Caki2 (cell line): ENCODE measurements at regions not wholly inside any gene's neighbourhood (a gene's known extent, or its start where the extent isn't known, plus 50 kb on each side); places are given as distances from the start of the nearest gene placed in this dataset.

Experiments used
- DNase-seq: peaks from one replicate; pipeline ENCODE4 v3.0.0-alpha.2; 2015; ENCODE audit warnings: low read depth
- in situ Hi-C: cut with HindIII; loops from 2 replicates; pipeline ENCODE4 v1.10.0; 2016; ENCODE audit warnings: low sequenced_read_pairs, low pct_unique_long_range_greater_than_20kb, mixed read lengths

DNA sequence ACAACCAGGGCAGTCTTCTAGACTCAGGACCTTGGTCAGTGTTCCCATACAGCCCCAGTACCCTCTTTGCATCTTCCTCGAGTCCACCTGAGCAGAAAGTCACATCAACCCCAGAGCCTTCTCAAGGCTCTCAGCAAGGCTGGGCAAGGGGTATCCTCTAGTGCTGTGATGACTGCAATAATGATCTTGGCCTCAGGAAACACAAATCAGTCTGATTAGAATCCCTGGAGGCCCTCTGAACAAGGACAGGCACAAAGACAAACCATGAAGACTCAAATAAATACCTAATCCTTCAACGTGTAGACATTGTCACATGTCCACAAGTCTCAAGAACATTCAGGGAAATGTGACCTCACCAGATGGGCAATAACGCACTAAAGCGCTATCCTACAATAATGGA lies 468.2 kb downstream of the TBC1D4 start:
- in situ Hi-C loops, result no loop called here
- DNase-seq, result no peak

DNA sequence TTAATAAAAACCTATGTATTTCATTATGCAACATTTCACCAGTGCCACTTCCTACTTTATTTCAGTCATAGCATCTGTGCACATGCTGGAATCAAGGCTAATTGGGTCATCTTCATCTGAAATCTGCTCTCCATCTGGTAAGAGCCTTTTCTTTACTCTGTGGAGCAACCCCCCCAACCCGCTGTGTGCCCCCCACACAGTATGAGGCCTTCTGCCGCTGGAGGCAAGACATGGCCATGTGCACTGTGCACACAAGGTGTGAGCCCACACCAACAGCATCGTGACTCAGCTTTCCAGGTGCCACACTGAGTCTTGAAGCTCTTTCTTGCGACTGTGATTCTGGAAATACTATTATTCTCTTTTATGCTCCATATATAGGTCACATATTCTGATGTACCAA lies 471.0 kb downstream of the TBC1D4 start:
- no peak for DNase-seq
- in situ Hi-C loops, result no loop called here

DNA sequence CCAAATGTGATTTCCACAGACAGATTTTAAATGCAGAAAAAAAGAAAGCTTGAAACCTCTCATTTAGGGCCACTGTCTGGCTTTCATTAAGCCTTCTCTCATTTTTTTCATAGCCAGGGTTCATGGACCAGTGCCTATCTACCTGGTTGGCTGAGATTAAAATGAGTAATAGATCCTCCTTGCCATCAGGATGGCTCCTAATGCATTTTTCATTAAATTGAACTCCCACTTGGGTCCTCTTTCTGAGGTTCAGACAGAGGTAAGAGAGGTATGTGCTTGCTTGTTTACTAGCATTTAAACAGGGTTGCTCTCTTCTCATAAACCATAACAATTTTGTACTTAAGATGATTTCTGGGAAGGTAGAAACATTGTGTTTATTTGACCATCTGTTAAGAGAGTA lies 473.0 kb downstream of the TBC1D4 start:
- no peak for DNase-seq

DNA sequence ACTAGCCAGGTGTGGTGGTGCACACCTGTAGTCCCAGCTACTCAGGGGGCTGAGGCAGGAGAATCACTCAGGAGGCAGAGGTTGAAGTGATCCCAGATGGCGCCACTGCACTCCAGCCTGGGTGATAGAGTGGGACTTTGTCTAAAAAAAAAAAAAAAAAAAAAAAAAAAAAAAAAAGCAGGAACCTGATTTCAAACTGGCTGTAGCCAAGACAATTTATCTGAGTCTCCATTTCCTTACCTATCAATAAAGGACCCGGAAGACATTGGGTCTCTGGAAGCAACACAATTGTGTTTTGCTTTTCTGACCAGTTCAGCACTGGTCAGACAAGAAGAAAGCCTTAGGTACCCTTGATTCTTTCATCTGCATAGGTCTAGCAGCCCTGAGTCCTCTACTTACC lies 491.0 kb downstream of the TBC1D4 start:
- no peak for DNase-seq
- in situ Hi-C loops, result no loop called here

More for the DNA sequence above, 473.0 kb downstream of the TBC1D4 start:
- in situ Hi-C loops, result no loop called here

DNA sequence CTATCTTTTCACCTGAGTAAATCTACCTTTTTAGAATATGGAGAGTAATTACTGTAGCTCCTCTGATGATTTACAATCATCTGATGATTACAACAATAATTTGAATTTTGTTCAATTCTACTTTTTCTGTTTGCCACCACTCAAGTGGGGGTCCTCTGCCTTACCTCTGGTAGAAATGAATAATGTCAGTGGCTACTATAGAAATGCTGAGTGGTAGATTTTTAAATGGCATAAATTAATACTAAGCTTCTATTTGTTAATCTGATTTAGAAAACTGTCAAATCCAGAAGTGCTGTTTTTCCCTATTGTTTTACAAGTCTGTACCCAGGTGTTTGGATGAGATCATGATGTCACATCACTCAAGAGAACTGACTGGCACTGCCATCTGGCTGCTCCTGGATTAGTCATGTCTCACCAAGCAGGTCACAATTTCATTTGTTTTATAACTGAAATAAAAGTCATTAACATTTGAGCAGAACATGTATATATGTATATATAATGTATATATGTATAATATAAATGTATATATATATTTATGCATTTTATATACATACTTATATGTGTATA lies 494.8 kb downstream of the TBC1D4 start:
- in situ Hi-C loops, result no loop called here
- no peak for DNase-seq

DNA sequence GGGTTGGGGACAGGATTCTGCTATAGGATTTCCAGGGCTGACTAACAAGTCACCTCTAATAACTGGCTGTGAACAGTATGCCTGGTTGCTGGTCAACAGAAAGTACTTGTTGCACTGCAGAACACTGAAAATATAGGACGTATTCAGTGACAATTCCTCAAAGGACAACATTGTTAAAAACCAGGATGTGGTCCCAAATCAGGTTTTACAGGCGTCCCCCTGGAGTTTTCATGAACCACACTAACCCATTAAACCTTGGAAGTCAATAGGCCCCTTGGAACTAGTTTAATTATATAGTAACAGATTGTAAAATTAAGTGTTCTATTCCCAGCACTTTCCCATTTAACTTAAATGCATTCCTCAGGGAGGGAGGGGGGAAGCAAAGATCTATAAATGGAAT lies 495.4 kb downstream of the TBC1D4 start:
- no peak for DNase-seq
- in situ Hi-C loops, result no loop called here

DNA sequence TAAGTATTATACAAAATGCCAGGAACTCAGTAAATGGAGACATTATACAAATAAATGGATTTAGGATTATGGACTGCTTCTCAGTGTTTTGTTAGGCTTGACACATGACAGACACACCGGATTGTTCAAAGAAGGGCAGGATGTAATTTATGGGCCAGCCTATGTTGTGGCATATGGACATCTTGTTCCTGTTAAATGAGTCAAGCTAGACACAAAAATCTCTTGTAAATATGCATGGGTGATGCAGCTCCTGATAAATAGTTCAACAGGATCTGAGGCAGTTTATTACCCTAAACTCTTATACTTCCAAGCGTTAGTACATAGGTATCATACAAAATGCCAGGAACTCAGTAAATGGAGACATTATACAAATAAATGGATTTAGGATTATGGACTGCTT lies 502.3 kb downstream of the TBC1D4 start:
- no peak for DNase-seq
- in situ Hi-C loops, result no loop called here

DNA sequence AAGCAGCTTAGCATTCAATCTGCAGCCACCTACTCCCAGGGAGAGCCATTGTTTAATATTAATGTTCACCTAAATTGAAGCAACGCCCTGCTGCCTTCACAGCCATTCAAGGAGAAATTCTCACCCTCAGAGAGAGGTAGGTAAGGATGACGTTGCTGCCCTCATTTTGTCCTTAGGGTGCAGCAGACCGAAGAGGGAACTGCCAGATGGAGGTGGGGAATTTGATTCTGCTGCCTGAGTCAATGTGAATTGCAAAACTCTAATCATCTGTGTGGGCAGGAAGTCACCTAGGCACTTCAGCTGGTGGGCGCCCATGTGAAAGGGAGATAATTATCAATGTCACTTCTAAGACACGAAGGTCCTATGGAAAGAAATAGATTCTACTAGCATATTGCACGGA lies 503.4 kb downstream of the TBC1D4 start:
- in situ Hi-C loops, result no loop called here
- DNase-seq, result peak; percentile 81

DNA sequence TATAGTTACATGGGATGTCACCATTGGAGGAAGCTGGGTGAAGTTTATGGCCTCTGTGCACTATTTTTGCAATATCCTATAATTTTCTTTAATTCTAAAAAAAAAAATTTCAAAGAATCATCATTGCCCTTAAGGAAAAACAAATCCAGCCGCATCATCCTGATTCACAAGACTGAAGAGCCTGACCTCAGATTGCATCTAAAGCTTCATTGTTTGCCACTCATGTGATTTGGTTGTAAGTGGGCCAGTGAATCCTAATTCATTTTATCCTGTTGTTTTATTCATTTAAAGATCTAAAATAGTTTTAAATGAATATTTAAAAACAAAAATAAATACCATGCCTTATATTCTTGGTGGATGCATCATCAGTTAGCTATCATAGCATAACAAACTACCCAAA lies 504.5 kb downstream of the TBC1D4 start:
- DNase-seq, result peak; percentile 15
- in situ Hi-C loops, result no loop called here

DNA sequence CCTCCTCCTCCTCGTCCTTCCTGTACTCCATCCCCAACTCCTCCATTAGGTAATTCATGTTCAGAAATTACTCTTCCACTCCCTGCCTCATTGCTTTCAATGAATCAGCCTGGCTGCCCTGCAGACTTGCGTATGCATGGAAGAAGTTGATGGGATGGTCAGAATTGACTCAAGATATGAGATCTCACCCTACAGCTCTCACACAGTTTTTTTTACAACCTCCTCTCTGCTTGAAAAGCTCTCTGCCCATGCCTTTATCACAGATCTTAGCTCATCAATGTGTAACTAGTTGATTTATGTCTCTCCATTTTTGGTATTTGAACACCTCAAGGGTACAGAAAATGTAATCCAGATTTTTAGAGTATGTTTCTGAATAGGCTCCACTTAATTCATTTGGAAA lies 506.9 kb downstream of the TBC1D4 start:
- peak; percentile 16 for DNase-seq
- in situ Hi-C loops, result no loop called here

DNA sequence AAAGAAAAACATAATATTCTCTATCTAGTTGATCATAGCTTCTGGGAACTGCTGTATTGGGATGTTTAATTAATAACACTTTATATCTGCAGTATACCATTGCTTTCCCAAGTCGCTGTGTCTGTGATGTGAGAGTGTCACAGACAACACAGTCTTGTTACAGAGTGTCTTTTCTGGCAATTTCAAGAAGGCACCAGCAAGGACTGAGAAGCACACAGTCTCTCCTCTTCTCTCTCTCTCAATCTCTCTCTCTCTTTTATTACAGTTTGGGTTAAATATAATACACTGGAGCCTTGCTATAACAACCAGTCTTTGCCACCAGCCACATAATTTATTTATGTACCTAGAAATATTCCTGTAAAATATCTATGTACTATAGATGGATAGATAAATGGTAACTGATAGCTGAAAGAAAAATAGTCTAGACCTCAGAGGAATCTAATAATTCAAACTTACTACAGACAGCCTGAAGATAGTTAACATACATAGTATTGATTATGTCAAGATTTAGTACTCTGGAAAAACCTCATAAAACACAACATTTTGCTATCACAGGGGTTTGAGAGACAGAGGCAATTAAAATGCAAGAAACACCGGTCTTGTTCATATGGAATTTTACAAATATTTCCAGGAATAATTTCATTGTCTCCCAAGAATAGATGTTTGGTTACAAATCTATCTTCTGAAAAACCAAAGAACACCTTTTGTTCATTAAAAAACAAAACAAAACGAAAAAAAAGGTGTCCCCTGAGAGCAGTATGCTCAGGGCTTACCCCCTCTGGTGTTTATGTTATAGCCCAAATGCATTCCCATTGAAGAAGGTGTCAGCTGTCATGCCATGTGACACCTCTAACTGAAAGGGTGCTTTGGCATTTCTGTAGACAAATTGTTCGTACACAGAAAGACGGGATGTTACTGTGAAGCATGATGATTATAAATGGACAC lies 507.8 kb downstream of the TBC1D4 start:
- in situ Hi-C loops, result no loop called here

DNA sequence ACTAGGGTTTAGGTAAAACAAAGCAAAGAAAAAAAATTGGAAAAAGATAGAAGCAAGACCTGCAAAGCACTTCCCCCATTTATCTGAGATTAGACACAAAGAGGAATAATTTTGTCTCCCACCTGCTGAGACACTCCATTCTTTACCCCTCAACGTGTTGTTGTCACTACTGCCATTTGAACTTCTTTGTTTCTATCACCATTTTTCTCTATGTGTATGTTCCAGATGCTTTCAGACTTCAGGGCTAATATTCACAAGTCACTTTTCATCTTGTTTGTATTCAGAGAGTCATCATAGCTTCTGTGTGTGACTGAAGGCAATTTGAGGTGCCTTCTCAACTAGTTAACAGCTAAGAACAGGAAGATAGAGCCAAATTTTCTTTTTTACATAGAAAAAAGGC lies 512.5 kb downstream of the TBC1D4 start:
- DNase-seq, result no peak
- in situ Hi-C loops, result no loop called here

More for the DNA sequence above, 507.8 kb downstream of the TBC1D4 start:
- no peak for DNase-seq

DNA sequence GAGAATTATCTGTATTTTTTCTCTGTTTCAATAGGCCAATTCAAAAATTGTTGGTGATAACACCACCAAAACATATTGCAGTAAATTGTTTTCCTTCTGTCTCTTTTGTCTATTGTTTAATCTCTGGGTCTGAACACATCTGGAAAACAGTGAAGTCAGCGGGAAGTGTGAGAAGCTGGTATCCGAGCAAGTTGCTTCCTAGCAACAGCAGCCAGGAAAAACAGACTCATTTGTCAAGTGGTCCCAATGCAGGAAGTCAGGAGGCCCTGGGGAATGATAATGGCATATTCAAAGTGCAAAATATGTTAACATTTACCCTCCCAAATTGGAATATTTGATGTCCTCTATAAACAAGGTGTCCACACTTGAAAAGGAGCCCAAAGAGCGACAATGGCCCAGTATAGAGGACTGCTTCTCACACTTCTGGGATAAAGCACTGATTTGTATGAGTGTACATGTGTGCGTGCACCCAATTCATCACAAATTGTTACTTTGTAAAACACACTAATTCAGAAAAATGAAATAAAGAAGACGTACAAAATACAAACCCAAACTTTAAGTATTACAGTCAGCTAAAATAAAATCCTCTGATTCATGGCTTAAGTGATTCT lies 515.0 kb downstream of the TBC1D4 start:
- in situ Hi-C loops, result no loop called here
- DNase-seq, result no peak

DNA sequence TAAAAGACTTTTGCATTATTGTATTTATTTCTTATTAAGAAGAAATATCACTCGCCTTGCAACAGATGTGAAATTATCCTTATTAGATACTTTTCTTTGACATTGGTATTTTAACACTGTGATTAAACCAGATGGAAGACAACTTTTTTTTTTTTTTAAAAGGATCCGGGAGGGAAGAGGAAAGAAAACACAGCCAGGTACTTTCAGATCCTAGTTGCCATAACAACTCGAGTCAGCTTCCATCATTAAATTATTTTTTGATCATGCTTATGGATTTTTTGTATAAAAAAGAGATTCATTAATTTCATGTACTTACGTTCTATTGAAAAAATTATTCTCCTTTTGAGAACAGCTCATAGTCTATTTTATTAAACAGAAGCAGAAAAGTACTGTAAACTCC lies 515.7 kb downstream of the TBC1D4 start:
- DNase-seq, result no peak
- in situ Hi-C loops, result no loop called here

DNA sequence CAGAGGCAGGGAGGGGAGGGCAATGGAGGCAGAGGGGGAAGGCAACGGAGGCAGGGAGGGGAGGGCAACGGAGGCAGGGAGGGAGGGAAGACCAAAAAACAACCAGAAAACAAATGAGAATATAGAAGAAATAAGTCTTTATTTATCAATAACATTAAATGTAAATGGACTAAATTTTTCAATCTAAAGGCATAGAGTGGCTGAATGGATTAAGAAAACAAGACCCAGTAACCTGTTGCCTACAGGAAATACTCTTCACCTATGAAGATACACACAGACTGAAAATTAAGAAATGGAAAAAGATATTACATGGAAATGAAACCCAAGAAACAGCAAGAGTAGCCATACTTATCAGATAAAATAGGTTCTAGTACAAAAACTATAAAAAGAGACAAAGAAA lies 536.3 kb downstream of the TBC1D4 start:
- no peak for DNase-seq
- in situ Hi-C loops, result no loop called here

DNA sequence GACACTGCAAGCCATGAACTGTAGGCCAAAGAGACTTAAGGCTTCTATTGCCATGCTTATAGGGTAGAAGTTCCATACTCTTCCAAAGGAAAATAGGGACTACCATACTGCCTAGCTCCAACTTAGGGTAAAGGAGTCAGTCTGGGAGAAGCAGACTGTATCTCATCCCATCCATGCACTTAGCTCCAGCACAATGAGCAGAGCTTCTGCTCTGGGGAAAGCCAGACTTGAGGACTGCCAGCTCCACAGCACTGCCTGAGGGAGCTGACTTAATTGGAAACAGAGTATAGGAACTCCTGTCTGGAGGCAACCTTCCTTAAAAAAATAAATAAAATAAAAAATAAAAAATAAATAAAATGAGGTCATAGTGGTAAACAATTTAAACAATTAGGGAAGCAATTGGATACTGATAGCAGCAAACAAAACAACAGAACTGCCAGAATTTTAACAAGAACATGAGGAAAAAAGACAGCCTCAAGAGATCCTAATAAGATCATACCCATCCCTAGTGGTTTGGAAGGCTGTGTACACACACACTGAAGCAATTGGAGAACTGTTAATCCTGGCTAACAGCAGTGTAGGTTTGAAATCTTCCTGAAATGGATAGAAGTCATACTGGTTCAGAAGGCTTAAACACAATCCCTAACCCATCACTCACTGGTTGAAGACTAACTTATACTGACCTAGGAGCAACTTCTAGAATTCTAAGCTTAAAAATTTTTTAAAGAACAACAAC lies 550.1 kb downstream of the TBC1D4 start:
- no peak for DNase-seq

DNA sequence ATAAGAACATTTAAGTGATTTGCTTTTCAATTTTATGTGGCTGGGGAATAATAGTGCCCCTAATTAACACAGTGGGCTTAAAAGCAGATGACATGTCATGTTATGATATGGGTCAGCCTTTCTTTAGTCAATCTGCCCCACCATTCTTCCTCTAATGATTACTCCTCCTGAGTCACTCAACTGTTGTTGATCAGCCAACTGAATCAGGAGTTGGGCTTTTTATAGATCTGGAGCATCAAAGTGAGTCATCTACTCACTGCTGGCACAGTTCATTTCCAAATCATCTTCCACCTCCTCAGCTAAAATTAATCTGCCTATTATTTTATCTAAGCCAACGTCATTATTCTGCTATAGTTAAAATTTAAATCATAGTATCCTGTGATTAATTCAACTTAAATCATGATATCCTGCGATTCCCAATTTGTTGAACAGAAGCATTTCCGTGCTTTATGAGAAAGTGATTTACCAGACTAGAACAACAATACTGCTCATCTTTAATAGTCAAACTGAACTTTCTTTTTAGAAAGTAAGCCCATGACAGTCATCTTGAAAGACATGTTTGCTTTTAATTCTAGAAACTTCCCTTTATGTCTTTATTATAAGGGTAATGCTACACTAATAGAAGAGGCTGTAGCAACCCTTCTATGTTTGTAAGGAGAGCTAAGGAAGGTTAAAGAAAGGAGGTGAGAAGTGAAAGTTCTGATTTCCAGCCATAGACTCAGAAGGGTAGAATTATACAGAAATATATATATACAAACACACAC lies 551.4 kb downstream of the TBC1D4 start:
- in situ Hi-C loops, result no loop called here
- peak; percentile 55 for DNase-seq

More for the DNA sequence above, 550.1 kb downstream of the TBC1D4 start:
- in situ Hi-C loops, result no loop called here

DNA sequence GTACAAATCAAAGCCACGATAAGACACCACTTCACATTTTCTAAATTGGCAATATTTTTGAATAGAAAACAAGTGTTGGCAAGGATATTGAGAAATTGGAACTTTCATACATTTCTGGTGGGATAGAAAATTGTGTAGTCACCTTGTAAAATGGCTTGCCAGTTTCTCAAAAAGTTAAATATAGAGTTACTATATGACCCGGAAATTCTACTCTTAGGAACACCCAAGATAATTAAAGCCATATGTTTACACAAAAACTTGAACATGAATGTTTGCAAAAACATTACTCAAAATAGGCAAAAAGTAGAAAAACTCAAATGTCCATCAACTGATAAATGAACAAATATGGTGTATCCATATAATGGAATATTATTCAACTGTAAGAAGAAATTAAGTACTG lies 552.5 kb downstream of the TBC1D4 start:
- in situ Hi-C loops, result no loop called here
- DNase-seq, result no peak
